IMR-90 (cell line): ENCODE measurements at regions not wholly inside any gene's neighbourhood (a gene's known extent, or its start where the extent isn't known, plus 50 kb on each side); places are given as distances from the start of the nearest gene placed in this dataset.
A peak's percentile ranks its signal among the peaks of the same experiment; 100 is the strongest.

Source experiments
- ATAC-seq: fragments of 200-7000 bp; cut with Tn5 transposase; 2 replicates; pipeline ENCODE4 v1.9.1; 2020; ENCODE audit warnings: low read depth, mild to moderate bottlenecking, moderate library complexity
- BruUV-seq: library from RNA; stranded (reverse); fragments of 400-500 nt; replicated peaks from 2 replicates; lab custom pipeline; 2021; lab: Mats Ljungman, UMichigan
- CTCF ChIA-PET: fragments of 300-600 bp; formaldehyde crosslinking; extraction: SDS; loops from one replicate; lab custom pipeline; 2021; ENCODE audit warnings: antibody characterized with exemption; lab: Yijun Ruan, JAX
- POLR2A ChIA-PET: fragments of 300-600 bp; sonication (Branson Sonifier 250); formaldehyde crosslinking; loops from one replicate; lab custom pipeline; 2022; ENCODE audit warnings: antibody characterized with exemption; ENCODE audit not compliant: unreplicated experiment; lab: Charles Lee
- DNase-seq: peaks from one replicate; pipeline ENCODE4 v3.0.0; 2013
- H2AFZ ChIP-seq: replicated peaks from 2 replicates; pipeline ENCODE3; 2013; ENCODE audit warnings: low read length, mild to moderate bottlenecking; ENCODE audit not compliant: poor library complexity
- H2AK5ac ChIP-seq: 2 replicates; pipeline ENCODE4 v1.6.1; 2013; ENCODE audit warnings: low read depth, low read length, inconsistent platforms
- H2AK9ac ChIP-seq: replicated peaks from 2 replicates; pipeline ENCODE3; 2013; ENCODE audit warnings: mild to moderate bottlenecking, low read depth, low read length, moderate library complexity; ENCODE audit not compliant: poor library complexity
- H2BK120ac ChIP-seq: 2 replicates; pipeline ENCODE4 v1.6.1; 2013; ENCODE audit warnings: low read depth, low read length, inconsistent platforms
- H2BK15ac ChIP-seq: 3 replicates; pipeline ENCODE4 v1.6.1; 2013; ENCODE audit warnings: low read depth, low read length, inconsistent platforms
- H2BK20ac ChIP-seq: 2 replicates; pipeline ENCODE4 v1.6.1; 2013; ENCODE audit warnings: low read depth, mild to moderate bottlenecking, inconsistent platforms, low read length, moderate library complexity
- H2BK5ac ChIP-seq: 2 replicates; pipeline ENCODE4 v1.6.1; 2013; ENCODE audit warnings: mild to moderate bottlenecking, low read depth, low read length, inconsistent platforms; ENCODE audit not compliant: poor library complexity, severe bottlenecking
- H3K14ac ChIP-seq: replicated peaks from 2 replicates; pipeline ENCODE4 v1.6.1; 2013; ENCODE audit warnings: low read depth, low read length, inconsistent platforms
- H3K18ac ChIP-seq: 2 replicates; pipeline ENCODE4 v1.6.1; 2013; ENCODE audit warnings: low read depth, low read length, control low read depth
- H3K23ac ChIP-seq: 2 replicates; pipeline ENCODE4 v1.6.1; 2013; ENCODE audit warnings: low read depth, low read length, inconsistent platforms
- H3K27ac ChIP-seq: 2 replicates; pipeline ENCODE4 v1.5.1; 2013; ENCODE audit warnings: mild to moderate bottlenecking, control low read depth, low read length; ENCODE audit not compliant: insufficient read depth
- H3K27me3 ChIP-seq: 2 replicates; pipeline ENCODE4 v1.6.1; 2013; ENCODE audit warnings: low read length; ENCODE audit not compliant: control insufficient read depth, insufficient read depth
- H3K36me3 ChIP-seq: 2 replicates; pipeline ENCODE4 v1.6.1; 2013; ENCODE audit warnings: low read length, mixed read lengths; ENCODE audit not compliant: control insufficient read depth, insufficient read depth
- H3K4ac ChIP-seq: 2 replicates; pipeline ENCODE4 v1.6.1; 2013; ENCODE audit warnings: low read depth, low read length, inconsistent platforms
- H3K4me1 ChIP-seq: 2 replicates; pipeline ENCODE4 v1.6.1; 2013; ENCODE audit warnings: low read length, mixed read lengths; ENCODE audit not compliant: control insufficient read depth, insufficient read depth
- H3K4me2 ChIP-seq: 2 replicates; pipeline ENCODE4 v1.6.1; 2013; ENCODE audit warnings: low read depth, mild to moderate bottlenecking, control low read depth, low read length, moderate library complexity
- H3K4me3 ChIP-seq: 2 replicates; pipeline ENCODE4 v1.5.1; 2013; ENCODE audit warnings: low read depth, mild to moderate bottlenecking, control low read depth, low read length, moderate library complexity; ENCODE audit not compliant: insufficient read depth
- H3K56ac ChIP-seq: 2 replicates; pipeline ENCODE4 v1.6.1; 2013; ENCODE audit warnings: low read length, inconsistent platforms; ENCODE audit not compliant: insufficient read depth; ENCODE audit errors: extremely low read depth
- H3K79me1 ChIP-seq, 2 experiments: 2 replicates each; pipeline ENCODE4 v1.6.1; 2013; ENCODE audit warnings: low read length in 2 of 2, inconsistent platforms in 1 of 2, low read depth in 1 of 2
- H3K9ac ChIP-seq: 2 replicates; pipeline ENCODE4 v1.6.1; 2013; ENCODE audit warnings: low read depth, low read length, control low read depth
- H3K9me1 ChIP-seq: 2 replicates; pipeline ENCODE4 v1.6.1; 2013; ENCODE audit warnings: low read length, inconsistent platforms; ENCODE audit not compliant: insufficient read depth
- H3K9me3 ChIP-seq: 2 replicates; pipeline ENCODE4 v1.6.1; 2013; ENCODE audit warnings: low read length; ENCODE audit not compliant: control insufficient read depth, insufficient read depth
- H4K20me1 ChIP-seq: 2 replicates; pipeline ENCODE4 v1.6.1; 2013; ENCODE audit warnings: low read length, inconsistent platforms; ENCODE audit not compliant: insufficient read depth
- H4K5ac ChIP-seq: 2 replicates; pipeline ENCODE4 v1.6.1; 2013; ENCODE audit warnings: mild to moderate bottlenecking, low read depth, low read length, control low read depth
- H4K8ac ChIP-seq, 2 experiments: 2 replicates each; pipeline ENCODE4 v1.6.1; 2013; ENCODE audit warnings: low read depth in 2 of 2, low read length in 2 of 2, control low read depth in 1 of 2, inconsistent platforms in 1 of 2
- H4K91ac ChIP-seq: 2 replicates; pipeline ENCODE4 v1.6.1; 2013; ENCODE audit warnings: low read depth, low read length, inconsistent platforms; ENCODE audit not compliant: insufficient read depth
- CHD1 ChIP-seq: IDR thresholded peaks from 2 replicates; pipeline ENCODE4 v1.6.1; 2012; ENCODE audit warnings: low read depth, low read length, improper control_type of control experiment
- FOS ChIP-seq: fragments of 150-350 bp; IDR thresholded peaks from 2 replicates; pipeline ENCODE4 v1.6.1; 2016; ENCODE audit warnings: low read depth, low read length
- MAFK ChIP-seq: IDR thresholded peaks from 2 replicates; pipeline ENCODE4 v1.6.1; 2012; ENCODE audit warnings: low read depth, low read length, improper control_type of control experiment
- MAZ ChIP-seq: IDR thresholded peaks from 2 replicates; pipeline ENCODE4 v1.6.1; 2012; ENCODE audit warnings: low read depth, mild to moderate bottlenecking, low read length, improper control_type of control experiment, moderate library complexity, borderline replicate concordance
- MXI1 ChIP-seq: IDR thresholded peaks from 2 replicates; pipeline ENCODE4 v1.6.1; 2012; ENCODE audit warnings: low read depth, mild to moderate bottlenecking, low read length, moderate library complexity, borderline replicate concordance
- POLR2A ChIP-seq: IDR thresholded peaks from 2 replicates; pipeline ENCODE4 v1.6.1; 2012; ENCODE audit warnings: mild to moderate bottlenecking, low read depth, low read length
- RAD21 ChIP-seq: IDR thresholded peaks from 2 replicates; pipeline ENCODE4 v1.6.1; 2012; ENCODE audit warnings: low read length, improper control_type of control experiment
- RFX5 ChIP-seq: IDR thresholded peaks from 2 replicates; pipeline ENCODE4 v1.8.0; 2012; ENCODE audit warnings: low read depth, mild to moderate bottlenecking, low read length, moderate library complexity
- SMC3 ChIP-seq: fragments of 150-350 bp; IDR thresholded peaks from 2 replicates; pipeline ENCODE4 v1.6.1; 2016; ENCODE audit warnings: low read depth, mild to moderate bottlenecking, antibody characterized with exemption, low read length, moderate library complexity
- WGBS, 2 experiments: methylation state at CpG; one replicate each; pipeline versions ENCODE4 v1.1.5 to v1.1.7; 2013; ENCODE audit warnings: missing lambda C conversion rate in 2 of 2; ENCODE audit not compliant: insufficient read length in 1 of 2; ENCODE audit errors: extremely low coverage in 2 of 2; 5-methylcytosine and 5-hydroxymethylcytosine counted together
- dilution Hi-C: fragments of 300-500 bp; cut with HindIII; formaldehyde crosslinking; loops from one replicate; pipeline ENCODE4 v1.14.3; 2018; ENCODE audit warnings: low sequenced_read_pairs; ENCODE audit not compliant: unreplicated experiment
- in situ Hi-C: fragments of 300-500 bp; cut with MboI; formaldehyde crosslinking; loops from 3 replicates; pipeline ENCODE4 v1.14.3; 2019; ENCODE audit warnings: low sequenced_read_pairs, inconsistent platforms, mixed read lengths
- intact Hi-C: fragments of 100-400 bp; cut with micrococcal nuclease; formaldehyde crosslinking; loops from 2 replicates; pipeline ENCODE4 v1.10.0; 2022
- TF ChIP-seq, protein P1 (sequence below): conservative IDR thresholded peaks from 2 replicates; pipeline ENCODE4 v1.5.1; 2012; ENCODE audit warnings: mild to moderate bottlenecking, low read depth, low read length, improper control_type of control experiment

DNA sequence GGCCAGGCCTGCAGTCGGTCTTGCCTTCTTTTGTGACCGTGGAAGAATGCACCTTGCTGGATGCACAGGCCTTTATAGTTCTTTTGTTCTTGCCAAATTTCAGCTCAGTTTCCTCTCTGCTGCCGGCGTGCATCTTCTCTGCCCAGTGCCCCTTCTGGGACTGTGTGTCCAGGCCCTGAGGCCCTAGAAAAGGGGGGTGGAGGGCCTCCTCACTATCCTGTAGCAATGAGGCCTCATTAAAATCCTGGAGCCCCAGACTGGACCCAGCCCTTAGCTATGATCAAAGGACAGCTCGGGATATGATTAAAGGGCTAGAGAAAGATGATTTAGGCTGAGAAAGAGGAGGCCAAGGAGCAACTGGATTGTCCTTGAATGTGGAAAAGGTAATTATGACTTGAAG, 229.8 kb downstream of the SEC14L1 start:
- no peak overlapping the region for H2BK5ac ChIP-seq
- intact Hi-C loops, result loop anchor here (5.0 kb wide), 1 partner anchor 278 kb away; no protein-coding TSS in a partner anchor
- peak overlapping the region; percentile 96 for H3K4ac ChIP-seq
- peak overlapping the region; percentile 74; the same call in 1 of the 2 replicates for H3K14ac ChIP-seq
- no peak for TF ChIP-seq MAZ
- TF ChIP-seq MXI1, result no peak
- TF ChIP-seq FOS, result no peak
- TF ChIP-seq POLR2A, result no peak
- TF ChIP-seq SMC3, result no peak
- TF ChIP-seq, protein P1, sequence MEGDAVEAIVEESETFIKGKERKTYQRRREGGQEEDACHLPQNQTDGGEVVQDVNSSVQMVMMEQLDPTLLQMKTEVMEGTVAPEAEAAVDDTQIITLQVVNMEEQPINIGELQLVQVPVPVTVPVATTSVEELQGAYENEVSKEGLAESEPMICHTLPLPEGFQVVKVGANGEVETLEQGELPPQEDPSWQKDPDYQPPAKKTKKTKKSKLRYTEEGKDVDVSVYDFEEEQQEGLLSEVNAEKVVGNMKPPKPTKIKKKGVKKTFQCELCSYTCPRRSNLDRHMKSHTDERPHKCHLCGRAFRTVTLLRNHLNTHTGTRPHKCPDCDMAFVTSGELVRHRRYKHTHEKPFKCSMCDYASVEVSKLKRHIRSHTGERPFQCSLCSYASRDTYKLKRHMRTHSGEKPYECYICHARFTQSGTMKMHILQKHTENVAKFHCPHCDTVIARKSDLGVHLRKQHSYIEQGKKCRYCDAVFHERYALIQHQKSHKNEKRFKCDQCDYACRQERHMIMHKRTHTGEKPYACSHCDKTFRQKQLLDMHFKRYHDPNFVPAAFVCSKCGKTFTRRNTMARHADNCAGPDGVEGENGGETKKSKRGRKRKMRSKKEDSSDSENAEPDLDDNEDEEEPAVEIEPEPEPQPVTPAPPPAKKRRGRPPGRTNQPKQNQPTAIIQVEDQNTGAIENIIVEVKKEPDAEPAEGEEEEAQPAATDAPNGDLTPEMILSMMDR, result no peak
- TF ChIP-seq MAFK, result no peak
- TF ChIP-seq RFX5, result no peak
- TF ChIP-seq RAD21, result no peak
- TF ChIP-seq CHD1, result no peak
- H3K79me1 ChIP-seq, result peaks cover 21 to 77% of the 10 kb centered on the region in 2 experiments
- no peak overlapping the region for H3K4me3 ChIP-seq
- DNase-seq (no peak), ATAC-seq (no peak)
- CTCF ChIA-PET, result no interaction called here
- H4K5ac ChIP-seq, result no peak overlapping the region
- no peak overlapping the region for H2AK9ac ChIP-seq
- POLR2A ChIA-PET, result interaction anchor here (0.6 kb wide), 1 partner anchor 65 kb away, joined by 6 read pairs; no protein-coding TSS in a partner anchor
- H2BK120ac ChIP-seq, result peak overlapping the region; percentile 20; the same call in 1 of the 2 replicates
- H2BK15ac ChIP-seq, result 0 out of 3 replicates have a peak overlapping the region, but pooled peaks have one; percentile 10
- 0 out of 2 replicates have a peak overlapping the region, but pooled peaks have one; percentile 66 for H2AK5ac ChIP-seq
- dilution Hi-C loops, result no loop called here
- no peaks in the 10 kb centered on the region for H3K9me3 ChIP-seq
- no peak overlapping the region for H3K56ac ChIP-seq
- no TSS peak for BruUV-seq
- H4K8ac ChIP-seq, result no peak overlapping the region; a peak in 1 of 4 replicates
- no peak overlapping the region for H3K4me2 ChIP-seq
- 0 out of 2 replicates have a peak overlapping the region, but pooled peaks have one; percentile 27 for H2BK20ac ChIP-seq
- no peak overlapping the region for H2AFZ ChIP-seq
- no peak overlapping the region for H3K9ac ChIP-seq
- H3K36me3 ChIP-seq, result no peaks in the 10 kb centered on the region; the same call in 1 of the 2 replicates
- peaks cover 31% of the 10 kb centered on the region for H4K20me1 ChIP-seq
- H3K4me1 ChIP-seq, result peaks cover 36% of the 10 kb centered on the region
- peak overlapping the region; percentile 24 for H4K91ac ChIP-seq
- no peak overlapping the region for H3K18ac ChIP-seq
- H3K23ac ChIP-seq, result no peak overlapping the region; the same call in 1 of the 2 replicates
- no peak overlapping the region for H3K27ac ChIP-seq
- H3K27me3 ChIP-seq, result no peaks in the 10 kb centered on the region
- in situ Hi-C loops, result no loop called here
- no CpG with 5 or more reads among the region's 5 CpGs for WGBS, 2 experiments
- H3K9me1 ChIP-seq, result peaks cover 36% of the 10 kb centered on the region
